NCI-H748 treated with DMSO at 0.1 percent for 48 hours (cell line): ENCODE measurements at regions not wholly inside any gene's neighbourhood (a gene's known extent, or its start where the extent isn't known, plus 50 kb on each side); places are given as distances from the start of the nearest gene placed in this dataset.
A peak's percentile ranks its signal among the peaks of the same experiment; 100 is the strongest.

Experiments
- DNase-seq: peaks from one replicate; lab custom pipeline; 2025; lab: John Stamatoyannopoulos, UW

DNA sequence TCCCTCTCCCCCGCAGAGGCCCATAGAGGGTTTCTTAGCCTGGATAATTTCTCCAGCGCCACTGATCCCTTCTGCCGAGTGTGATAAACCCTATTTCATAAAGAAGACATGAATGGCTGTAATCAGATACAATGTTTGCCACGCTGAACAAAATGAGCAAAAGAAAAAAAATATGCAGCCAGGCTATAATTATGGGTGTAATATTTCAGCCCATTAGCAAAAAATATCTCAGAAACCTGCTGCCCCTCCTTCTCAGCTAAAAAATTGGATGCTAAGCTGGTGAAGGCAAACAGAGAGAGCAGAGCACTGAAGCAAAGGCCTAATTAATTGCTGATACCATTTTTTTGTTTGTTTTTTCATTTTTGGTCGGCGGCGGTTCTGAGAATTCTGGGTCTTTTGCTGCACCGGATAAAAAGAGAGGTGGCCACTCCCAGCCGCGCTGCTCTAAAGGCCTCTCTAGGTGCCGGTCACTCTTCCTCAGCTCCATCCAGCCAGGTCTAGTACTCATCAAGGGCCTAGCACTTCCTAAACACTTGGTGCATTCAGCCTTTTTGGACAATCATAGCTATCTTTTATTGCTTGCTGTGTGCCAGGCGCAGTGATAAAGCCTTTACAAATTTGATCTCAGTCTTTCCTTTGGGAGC is 128.7 kb upstream of the TLE3 start:
- peak; percentile 40 for DNase-seq

DNA sequence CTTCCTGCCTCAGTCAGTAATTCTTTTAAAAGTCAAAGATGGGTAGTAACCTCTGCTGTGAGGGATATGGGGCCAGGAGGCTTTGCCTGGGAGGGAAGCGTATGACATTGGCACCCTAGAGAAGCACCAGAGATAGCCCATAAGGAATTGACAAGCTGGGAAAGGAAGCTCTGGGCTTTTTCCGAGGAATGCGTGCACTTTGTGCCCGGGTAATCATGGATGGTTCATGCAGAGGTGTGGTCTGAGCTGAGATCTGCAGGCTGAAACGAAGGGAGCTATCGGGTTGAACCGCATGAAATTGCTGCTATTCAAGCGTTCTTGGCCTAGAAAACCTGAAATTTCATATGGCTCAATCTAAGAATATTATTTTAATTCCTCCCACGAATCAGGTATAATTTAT is 127.7 kb upstream of the TLE3 start:
- DNase-seq, result no peak

DNA sequence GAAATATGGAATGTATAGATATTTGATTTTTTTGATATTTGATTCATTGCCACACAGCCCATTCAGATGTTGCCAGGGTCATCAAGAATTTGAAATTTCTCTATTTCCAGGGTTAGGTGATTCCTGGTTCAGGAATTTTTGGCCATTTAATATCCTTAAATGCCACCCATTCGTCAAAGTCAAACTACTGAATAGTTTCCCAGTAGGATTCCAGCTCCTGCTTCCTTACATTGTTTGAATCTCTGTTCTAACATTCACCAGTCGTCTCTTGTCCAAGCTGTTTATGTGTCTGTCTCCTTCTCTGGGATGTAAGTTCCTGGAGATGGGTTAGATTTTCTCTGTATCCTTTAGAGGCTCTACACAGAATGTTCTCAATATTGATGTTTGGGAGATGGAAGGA is 124.9 kb upstream of the TLE3 start:
- no peak for DNase-seq

DNA sequence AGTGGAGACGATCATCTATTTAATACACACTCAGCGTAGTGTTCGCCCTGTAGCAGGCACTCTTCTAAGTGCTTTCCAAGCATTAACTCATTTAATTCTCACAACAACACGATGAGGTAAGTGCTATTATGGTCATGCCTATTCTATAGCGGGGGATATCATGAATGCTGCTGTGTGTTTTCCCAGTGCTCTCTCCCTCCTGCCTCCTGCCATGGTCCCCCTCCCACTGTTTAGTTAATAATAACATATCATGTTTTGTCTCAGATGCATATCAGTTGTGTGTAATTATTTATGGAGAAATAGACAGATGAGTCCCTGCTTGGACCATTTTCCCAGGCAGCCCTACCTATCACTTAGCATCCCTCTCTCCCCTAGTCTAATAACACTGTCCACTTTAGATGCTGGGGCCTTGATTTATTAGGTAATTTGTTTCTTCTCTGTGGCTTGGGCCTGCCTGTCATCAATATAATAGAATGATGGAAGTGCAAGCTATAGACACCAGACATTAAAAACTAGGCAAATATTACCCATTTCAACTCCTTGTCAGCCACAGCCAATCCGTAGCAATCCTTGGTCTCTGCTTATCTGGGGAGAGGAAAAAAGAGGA is 122.9 kb upstream of the TLE3 start:
- no peak for DNase-seq

DNA sequence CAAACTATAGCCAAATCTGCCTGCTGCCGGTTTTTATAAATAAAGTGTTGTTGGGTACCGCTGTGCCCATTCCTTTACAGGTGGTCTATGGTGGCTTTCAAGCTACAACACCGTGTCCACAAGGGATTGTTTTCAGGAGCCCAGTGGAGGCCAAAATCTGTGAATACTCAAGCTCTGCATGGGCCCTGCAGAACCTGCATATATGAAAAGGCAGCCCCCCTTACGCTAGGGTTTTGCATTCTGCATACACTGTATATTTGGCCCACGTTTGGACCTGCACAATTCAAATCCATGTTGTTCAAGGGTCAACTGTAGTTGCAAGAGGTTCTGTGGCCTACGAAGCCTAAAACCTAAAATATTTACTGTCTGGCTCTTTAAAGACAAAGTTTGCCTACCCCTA is 122.2 kb upstream of the TLE3 start:
- DNase-seq, result no peak

DNA sequence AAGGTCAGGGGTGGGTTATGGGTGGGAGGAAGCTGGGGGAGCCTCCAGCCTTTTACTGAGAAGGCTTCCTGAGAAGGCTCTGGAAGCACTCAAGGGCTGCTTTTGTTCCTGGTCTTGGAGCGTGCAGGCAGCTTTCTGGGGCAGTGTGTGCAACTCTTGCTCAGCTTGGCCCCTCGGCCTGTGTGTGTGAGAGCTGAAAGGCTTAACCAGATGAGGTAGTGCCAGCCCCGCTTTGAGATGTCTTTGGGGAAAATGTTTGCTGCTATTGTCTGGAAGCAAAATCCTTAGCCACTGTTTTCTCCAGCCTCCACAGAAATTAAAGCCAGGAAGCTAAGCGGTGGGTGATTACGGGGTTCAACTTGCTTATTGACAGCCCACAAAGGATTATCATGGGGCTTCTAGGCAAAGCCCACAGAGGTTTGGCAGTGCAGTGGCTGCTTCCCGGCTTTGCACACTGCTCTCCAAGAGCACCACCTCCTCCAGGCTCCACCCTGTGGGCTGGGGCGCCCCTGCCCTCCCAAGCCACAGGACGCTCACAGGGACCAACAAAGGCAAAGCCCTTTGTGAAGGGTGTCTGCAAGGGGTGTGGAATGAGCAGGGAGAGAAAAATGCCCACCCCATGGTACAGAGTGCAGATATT is 121.7 kb upstream of the TLE3 start:
- DNase-seq, result no peak

DNA sequence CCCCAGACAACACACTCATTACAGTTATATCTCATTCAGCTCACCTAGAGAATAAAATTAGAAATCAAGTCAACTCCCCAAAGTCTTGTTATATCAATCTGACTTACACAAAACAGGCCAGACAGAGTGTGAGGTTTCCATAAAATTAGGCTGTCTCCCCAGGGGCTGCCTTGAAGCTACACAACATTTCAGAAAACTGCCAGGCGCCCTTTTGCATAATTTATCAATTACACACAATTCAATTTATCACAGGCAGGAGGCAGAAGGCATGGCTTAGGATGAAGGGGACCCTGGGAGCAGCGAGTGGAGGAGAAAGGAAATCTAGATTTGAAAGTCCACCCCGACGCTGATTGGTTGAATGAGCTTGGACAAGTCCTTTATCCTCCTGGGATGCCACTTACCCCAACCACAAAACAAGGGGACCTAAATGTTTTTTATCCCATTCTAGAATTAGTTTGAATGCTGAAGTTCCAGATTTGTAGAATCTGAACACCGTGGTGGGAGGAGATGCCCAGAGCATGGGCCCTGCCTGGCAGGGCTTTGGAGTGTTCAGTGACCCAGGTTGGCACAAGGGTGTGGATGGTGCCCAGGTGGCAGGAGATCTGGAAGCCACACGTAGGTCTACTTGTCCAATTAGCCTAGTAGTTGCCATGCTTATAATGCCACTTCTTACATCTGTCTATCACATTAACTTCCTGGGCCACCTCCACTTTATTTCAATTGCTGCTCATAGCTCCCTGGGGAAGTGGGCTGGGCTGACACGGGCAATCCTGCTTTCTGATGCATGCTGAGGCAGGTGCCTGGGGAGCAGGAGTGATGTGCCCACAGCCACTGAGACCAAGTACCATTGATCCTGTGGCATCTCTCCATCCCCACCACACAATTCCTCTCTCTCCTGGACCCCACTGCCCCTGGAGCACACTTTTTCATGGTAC is 119.8 kb upstream of the TLE3 start:
- DNase-seq, result no peak

DNA sequence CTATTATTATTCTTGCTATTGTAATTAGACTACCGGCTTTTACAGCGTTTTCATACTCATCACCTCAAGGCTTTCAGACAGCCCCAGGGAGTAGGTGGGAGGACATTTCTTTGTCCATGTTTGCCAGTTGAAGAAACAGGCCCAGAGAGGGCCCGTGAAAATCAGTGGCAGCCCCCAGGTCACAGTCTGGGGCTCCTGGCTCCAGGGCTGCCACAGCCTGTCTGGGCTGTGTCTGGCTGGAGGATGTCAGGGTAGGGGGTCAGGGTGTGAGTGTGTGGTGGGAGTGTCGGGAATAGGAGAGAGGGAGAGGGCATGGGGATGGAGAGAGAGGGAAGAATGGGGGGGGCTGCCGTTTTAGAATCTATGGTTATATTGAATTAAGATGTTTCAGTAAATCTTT is 118.2 kb upstream of the TLE3 start:
- DNase-seq, result no peak

DNA sequence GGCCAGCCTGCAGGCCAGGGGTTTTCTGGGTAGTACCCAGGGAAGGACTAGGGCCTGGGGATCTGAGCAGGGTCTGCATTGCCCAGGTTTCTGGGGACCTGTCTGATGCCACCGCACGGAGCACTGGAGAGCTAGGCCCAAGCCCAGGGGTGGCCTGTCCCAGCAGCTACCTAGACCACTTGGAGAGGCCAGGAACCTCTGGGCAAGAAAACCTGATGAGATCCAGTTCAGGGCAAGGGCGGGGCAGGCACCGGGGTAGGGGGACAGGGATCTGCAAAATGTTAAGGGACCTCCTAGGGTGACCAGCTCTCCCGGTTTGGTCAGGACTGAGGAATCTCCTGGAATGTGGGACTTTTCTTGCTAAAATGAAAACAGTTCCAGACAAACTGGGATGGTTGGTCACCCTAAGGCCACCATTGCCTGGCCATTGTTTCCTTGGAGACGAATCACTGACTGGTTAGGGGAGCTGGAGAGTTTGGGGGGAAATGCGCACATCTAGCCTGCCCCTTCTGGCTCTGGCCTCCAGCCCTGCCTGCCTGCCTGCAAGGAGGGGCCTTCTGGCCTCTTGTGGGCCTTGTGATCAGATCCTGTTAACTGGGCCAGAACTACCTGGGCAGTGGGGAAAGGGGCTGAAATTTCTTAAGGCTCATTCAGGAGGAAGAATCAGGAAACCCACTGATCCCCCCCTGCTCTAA is 117.4 kb upstream of the TLE3 start:
- no peak for DNase-seq

DNA sequence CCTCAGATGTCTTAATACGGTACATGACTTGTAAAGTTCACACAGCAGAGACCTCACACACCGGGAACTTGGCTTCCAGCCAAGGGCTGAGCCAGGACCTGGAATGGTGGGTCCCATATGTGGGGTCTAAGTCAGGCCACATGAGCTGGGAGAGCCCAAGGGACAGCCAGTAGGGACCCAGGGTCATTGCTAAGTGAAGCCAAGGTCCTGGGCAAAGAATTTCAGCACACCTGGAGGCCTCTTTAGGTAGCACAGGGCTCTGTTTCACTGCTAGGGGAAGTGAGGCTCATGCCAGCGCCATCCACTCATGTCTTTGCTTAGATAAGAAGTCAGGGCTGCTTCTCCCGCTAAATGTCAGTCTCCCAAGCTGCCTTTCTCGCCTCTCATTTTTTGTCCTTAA is 116.6 kb upstream of the TLE3 start:
- DNase-seq, result no peak

DNA sequence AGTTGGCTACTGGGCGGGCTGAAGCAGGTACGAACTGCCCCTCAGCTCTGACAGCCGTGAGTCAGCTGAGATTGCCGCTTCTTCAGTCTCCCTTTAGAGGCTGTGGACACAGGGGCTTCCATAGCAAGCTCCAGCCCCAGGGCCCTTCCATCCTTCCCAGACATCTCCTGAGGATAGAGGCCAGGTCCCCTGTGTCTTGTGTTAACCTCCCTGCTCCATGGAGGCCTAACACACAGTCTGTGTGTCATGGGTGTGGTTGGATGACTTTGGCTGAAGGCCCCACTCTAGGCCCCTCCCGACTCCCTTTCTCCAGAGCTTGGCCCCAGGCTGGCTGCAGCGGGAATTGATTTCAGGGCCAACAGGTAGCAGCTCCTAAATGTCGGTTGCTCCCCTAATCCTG is 116.1 kb upstream of the TLE3 start:
- DNase-seq, result no peak

DNA sequence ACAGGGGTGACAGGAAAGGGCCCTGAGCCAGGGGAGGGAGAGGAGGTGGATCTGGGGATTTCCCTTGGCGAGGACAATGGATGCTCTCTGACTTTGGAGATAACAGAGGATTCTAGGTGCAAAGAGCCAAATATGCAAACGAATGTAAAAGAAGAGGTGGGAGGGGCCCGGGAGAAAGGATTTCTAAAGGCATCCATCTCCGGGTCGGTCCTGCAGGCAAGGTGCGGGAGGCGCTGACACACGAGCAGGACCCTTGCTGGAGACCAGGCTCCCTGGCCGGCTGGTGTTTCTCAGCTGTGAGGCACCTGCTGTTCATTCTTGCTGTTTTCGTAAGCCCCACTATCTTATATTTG is 115.2 kb upstream of the TLE3 start:
- no peak for DNase-seq

DNA sequence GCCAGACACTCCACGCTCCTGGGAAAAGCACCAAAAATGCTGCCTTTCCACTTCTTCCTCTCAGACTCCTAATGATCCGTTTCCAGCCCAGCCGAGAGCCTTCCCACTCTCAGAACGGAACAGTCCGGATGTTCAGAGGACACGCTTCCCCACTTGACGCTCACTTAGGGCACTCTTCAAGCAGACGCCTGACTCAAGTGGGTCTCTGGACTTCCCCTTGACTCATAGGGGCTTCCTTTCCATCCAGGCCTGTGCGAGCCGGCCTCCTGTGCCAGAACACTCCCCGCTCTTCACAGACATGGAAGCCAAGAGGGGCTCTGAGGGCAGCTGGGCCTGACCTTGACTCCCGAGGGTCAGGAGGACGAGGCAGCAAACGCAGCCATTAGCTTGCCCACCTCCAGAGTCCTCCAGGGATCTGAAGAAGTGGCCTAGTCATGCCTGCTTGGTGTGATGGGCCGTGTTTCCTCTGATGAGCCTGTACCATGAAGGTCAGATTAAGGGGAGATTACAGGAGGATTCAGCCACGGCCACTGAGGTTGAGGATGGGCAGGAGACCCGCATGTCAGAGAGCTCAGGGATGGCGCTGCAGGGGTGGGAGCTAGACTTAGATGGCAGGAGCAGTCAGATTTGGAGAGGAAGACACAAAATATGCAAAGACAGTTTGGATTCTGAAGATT is 114.7 kb upstream of the TLE3 start:
- no peak for DNase-seq

DNA sequence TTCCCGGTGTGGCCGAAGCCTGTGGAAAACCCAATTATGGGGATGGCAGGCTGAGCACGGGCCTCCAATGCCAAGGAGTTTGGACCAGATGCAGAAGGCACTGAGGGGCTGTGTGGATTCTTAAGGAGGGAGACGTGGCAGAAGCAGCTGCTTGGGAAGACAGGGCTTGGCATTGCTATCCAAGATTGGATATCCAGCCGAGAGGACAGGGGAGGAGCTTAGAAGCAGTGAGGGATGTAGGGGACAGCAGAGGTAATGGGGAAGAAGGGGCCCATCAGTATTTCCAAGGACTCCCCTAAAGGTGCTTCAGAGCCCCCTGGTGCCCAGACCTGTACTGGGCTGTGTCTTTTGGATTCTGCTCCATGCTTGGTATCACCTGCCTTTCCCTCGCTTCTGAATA is 112.8 kb upstream of the TLE3 start:
- DNase-seq, result no peak

DNA sequence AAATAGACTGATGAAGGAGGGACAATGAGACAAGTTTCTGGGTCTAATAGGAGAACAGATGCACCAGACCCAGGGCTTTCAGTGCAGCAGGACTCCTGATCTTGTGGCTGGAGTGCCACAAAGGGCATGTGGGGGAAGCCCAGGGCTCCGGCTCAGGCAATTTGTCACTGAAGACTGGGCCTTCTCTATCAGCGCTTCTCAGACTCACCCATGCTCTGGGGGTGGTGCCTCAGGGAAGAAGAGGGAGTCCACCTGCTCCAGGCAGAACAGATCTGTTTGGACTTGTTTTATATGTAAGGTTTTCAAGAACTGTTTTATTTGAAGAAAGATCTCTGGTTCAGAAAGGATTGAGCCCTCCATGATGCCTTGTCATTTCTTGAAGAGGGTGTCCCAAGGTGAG is 112.4 kb upstream of the TLE3 start:
- DNase-seq, result no peak

DNA sequence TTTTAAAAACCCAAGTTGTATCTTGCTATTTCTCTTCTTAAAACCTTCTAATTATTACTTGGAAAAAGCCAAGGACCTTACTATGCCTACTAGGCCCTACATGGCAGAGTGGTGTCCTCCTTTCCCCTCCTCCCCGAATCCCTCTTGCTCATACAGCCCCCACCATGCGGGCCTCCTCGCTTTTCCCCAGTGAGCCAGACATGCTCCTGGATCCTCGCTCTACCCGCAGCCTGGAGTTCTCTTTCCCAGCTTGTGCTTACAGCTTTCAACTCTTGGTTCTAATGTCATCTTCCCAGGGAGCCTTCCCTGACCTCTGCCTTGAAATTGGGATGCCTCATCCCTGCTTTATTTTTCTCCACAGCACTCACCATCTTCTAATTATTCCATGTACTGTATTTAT is 111.8 kb upstream of the TLE3 start:
- DNase-seq, result no peak

DNA sequence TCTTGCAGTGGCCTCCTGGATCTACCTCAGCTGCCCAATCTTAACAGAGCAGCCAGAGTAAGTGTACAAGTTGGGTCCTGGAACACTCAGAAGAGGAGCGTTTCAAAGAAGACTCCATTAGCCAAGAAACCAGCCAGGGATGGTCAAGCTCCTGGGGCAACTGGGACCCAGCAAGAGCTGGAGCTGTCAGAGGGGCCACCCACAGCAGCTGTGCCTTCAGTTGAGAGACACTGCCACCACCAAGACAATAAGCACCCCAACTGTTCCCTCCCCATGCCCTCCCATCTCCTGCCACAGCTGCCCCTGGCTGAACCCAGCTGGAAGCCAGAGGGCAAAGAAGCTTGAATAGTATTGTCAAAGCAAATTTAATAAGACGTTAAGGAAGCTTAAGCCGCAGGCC is 110.6 kb upstream of the TLE3 start:
- DNase-seq, result no peak

DNA sequence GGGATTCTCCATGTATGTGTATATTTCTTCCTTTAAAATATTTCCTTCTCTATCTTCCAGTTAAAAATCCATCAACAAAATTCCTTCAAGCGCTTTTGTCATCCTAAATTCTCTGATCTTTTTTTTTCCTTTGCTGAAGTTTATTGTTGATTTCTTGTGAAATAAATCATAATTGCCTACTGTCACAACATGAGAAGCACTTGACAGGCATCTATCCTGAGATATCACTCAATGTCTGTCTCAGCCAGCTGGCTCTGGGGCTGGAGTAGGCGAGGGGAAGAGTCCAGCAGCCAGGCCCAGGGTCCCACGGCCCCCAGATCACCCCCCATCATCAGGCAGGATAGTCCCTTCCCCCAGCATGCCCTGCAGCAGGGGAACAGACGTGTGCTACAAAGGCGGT is 109.0 kb upstream of the TLE3 start:
- DNase-seq, result no peak

DNA sequence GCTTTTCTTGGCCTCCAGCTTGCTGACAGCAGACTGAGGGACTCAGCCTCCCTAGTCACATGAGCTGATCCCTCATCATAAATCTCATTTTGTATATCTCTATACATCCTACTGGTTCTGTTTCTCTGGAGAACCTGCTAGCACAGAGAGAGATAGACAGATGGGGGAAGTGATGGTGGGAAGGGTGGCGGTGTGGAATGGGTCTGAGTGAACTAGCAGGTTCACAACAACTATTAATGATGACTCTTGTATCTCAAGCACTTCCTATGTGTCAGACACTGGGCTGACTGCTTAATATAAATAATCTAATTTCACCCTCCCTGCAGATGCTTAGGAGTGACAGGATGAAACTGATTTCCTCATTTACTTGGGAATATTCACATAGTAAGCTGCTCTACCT is 106.9 kb upstream of the TLE3 start:
- no peak for DNase-seq

DNA sequence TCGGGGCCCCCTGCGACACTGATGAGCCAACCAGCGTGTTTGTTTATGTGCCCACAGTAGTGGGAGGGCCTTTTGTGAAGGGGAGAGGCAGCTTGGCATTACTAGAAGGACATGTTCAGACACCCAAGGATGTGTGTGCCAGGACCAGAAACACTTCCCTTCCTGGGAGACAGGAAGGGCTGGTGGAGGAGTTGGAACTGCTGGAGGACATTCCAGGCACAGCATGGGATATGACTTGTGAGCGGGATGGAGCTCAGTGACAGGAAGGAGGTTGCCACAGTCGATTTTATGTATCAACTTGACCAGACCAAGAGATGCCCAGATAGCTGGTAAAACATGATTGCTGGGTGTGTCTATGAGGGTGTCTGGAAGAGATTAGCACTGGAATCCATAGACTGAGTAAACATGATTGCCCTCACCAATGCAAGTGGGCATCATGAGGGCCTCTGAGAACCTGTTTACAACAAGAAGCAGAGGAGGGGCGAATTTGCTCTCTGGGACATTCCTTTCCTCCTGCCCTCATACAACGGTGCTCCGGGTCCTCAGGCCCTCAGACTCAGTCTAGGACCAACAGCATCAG is 106.4 kb upstream of the TLE3 start:
- no peak for DNase-seq

DNA sequence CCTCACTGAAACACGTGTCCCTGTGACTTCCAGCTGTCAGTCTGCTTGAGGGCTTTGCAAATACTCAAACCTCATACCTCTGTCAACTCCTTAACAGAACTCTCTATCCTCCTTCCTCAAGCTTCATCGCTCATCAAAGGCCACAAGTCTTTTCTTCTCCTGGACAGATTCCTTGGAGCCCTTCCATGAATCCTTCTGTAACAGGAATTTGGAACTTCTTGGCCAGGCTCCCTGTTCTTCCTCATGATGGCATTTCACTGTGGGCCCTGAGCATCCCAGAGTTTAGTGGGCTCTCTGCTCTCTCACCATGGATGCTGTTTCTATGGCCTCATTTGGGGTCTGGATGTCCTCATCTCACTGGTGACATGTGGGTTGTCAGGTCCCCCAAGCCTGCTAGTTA is 105.0 kb upstream of the TLE3 start:
- DNase-seq, result no peak
